Esophagus mucosa (tissue), 1 donor: ENCODE measurements at regions not wholly inside any gene's neighbourhood (a gene's known extent, or its start where the extent isn't known, plus 50 kb on each side); places are given as distances from the start of the nearest gene placed in this dataset.

Source experiments
- ATAC-seq: fragments of 200-7000 bp; cut with Tn5 transposase; one replicate; pipeline ENCODE4 v1.9.1; 2020
- donor health status: DM: yes; HTN: yes; CAD: no.

GRCh38 chr6:45741437-45742171, 274.1 kb downstream of the CLIC5 start:
- ATAC-seq: peak; percentile 52

GRCh38 chr6:45739058-45739457, 276.6 kb downstream of the CLIC5 start:
- ATAC-seq: no peak

- no peak for ATAC-seq
Measured at GRCh38 chr6:45738057-45738455, 277.6 kb downstream of the CLIC5 start.

- no peak for ATAC-seq
Measured at GRCh38 chr6:45737331-45738056, 278.2 kb downstream of the CLIC5 start.

GRCh38 chr6:45736134-45736533, 279.5 kb downstream of the CLIC5 start:
- ATAC-seq: no peak

GRCh38 chr6:45732731-45733130, 282.9 kb downstream of the CLIC5 start:
- ATAC-seq: no peak

GRCh38 chr6:45730232-45730631, 285.4 kb downstream of the CLIC5 start:
- no peak for ATAC-seq

GRCh38 chr6:45728674-45729073, 287.0 kb downstream of the CLIC5 start:
- ATAC-seq: peak; percentile 65

GRCh38 chr6:45727819-45728449, 287.7 kb downstream of the CLIC5 start:
- peak; percentile 47 for ATAC-seq

- no peak for ATAC-seq
Measured at GRCh38 chr6:45727228-45727627, 288.4 kb downstream of the CLIC5 start.

GRCh38 chr6:45726444-45726843, 289.2 kb downstream of the CLIC5 start:
- no peak for ATAC-seq

GRCh38 chr6:45724511-45724910, 291.1 kb downstream of the CLIC5 start:
- ATAC-seq: no peak

GRCh38 chr6:45724027-45724426, 291.6 kb downstream of the CLIC5 start:
- no peak for ATAC-seq

- no peak for ATAC-seq
Measured at GRCh38 chr6:45722876-45723275, 292.8 kb downstream of the CLIC5 start.

GRCh38 chr6:45721665-45722064, 294.0 kb downstream of the CLIC5 start:
- ATAC-seq: peak; percentile 35

- no peak for ATAC-seq
Measured at GRCh38 chr6:45718871-45719270, 296.8 kb downstream of the CLIC5 start.

- no peak for ATAC-seq
Measured at GRCh38 chr6:45718131-45718530, 297.5 kb downstream of the CLIC5 start.

GRCh38 chr6:45717715-45718114, 297.9 kb downstream of the CLIC5 start:
- ATAC-seq: no peak

GRCh38 chr6:45717027-45717426, 298.6 kb downstream of the CLIC5 start:
- no peak for ATAC-seq

GRCh38 chr6:45715508-45715803, 300.2 kb downstream of the CLIC5 start:
- ATAC-seq: no peak

- peak; percentile 85 for ATAC-seq
Measured at GRCh38 chr6:45714741-45715507, 300.7 kb downstream of the CLIC5 start.

- ATAC-seq: no peak
Measured at GRCh38 chr6:45714006-45714730, 301.5 kb downstream of the CLIC5 start.
